HuH-7.5 (cell line): ENCODE measurements at regions not wholly inside any gene's neighbourhood (a gene's known extent, or its start where the extent isn't known, plus 50 kb on each side); places are given as distances from the start of the nearest gene placed in this dataset.
A peak's percentile ranks its signal among the peaks of the same experiment; 100 is the strongest.

ENCODE experiments used
- DNase-seq: peaks from one replicate; pipeline ENCODE4 v3.0.0; 2011; ENCODE audit warnings: low spot score

DNA sequence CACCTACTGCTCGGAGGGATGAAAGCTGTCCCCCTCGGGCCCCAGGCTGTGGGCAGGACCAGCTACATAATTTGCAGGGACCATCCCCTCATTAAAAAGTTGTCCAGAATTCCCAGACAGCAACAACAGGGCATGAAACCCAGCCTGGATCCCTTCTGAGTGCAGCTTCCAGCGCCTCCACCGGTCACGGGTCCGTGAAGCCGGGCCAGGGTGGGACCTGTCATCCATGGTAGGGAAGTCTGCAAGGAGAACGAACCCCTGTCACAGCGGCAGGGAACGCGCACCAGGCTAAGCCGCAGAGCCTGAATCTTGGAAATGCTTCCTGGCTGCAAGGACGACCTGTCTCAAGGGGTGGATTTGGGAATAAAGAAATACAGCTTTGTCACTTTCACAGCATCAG lies 214.2 kb downstream of the RBFOX3 start:
- no peak for DNase-seq

DNA sequence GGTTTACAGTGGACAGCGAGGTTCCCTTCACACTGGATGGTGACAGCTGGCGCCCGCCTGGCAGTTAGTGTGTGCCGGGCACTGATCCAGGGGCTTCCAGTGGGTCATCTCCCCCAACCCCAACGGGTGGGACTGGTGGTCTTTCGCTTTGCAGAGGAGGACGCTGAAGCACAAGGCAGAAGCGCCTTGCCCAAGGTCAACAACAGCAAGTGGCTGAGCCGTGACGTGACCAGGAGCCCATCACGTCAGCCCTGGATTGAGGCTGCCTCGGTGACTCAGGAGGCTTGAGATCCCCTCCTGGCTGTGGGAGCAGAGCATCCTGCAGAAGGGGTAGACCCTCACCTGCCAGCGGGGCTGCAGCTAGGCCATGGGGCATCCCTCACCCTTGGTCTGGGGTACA lies 215.3 kb downstream of the RBFOX3 start:
- no peak for DNase-seq

DNA sequence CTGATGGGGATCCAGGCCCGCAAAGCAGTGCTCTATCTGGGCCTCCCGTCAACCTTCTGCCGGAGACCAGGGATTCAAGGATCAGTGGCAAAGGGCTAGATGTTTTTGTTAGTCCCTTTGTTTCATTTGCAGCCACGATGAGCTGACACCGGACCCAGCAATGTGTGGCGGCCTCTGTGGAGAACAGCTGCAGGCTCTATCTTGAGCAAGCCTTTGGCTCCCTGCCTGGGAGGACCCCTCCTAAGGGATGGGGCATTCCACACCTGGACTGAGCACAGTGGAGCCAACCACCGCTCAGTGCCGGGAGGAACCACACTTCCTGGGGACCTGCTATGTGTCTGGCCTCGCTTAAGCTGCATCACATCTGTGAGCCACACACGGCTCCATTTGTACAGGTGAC lies 215.8 kb downstream of the RBFOX3 start:
- no peak for DNase-seq

DNA sequence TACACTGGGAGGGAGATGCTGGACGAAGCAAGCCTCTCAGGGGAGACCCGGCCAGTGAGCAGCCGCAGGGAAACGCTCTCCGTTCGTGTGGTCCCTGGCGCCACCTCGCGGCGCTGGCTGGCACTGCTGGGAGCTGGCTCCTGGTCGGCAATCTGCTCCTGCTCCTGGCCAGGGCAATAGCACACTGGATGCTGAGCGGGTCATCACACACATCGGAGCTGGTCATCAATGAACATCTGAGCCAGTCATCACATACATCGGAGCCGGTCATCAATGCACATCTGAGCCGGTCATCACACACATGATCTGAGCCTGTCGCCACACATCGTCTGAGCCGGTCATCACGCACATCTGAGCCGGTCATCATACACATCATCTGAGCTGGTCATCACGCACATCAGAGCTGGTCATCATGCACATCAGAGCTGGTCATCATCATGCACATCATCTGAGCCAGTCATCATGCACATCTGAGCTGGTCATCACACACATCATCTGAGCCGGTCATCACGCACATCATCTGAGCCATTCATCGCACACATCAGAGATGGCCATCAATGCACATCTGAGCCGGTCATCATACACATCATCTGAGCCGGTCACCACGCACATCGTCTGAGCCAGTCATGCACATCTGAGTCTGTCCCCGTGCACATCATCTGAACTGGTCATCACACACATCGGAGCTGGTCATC lies 217.3 kb downstream of the RBFOX3 start:
- peak; percentile 85 for DNase-seq

DNA sequence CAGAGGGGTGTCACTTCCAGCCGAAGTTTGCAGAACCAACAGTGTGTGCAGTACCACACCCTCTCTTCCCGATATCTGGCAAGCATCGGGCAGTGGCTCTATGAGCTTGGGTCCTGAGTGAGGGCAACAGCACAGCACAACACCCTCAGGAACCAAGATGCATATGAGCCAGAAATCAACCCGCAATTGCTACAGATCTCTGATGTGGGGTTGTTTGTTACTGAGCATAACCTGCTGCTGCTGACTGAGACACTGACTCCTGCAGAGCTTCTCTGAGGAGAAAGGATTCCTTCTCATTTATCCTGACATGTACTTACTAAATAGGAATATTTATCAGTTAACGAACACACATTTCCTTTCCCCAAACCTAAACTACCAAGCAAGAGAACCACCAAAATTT lies 218.3 kb downstream of the RBFOX3 start:
- no peak for DNase-seq

DNA sequence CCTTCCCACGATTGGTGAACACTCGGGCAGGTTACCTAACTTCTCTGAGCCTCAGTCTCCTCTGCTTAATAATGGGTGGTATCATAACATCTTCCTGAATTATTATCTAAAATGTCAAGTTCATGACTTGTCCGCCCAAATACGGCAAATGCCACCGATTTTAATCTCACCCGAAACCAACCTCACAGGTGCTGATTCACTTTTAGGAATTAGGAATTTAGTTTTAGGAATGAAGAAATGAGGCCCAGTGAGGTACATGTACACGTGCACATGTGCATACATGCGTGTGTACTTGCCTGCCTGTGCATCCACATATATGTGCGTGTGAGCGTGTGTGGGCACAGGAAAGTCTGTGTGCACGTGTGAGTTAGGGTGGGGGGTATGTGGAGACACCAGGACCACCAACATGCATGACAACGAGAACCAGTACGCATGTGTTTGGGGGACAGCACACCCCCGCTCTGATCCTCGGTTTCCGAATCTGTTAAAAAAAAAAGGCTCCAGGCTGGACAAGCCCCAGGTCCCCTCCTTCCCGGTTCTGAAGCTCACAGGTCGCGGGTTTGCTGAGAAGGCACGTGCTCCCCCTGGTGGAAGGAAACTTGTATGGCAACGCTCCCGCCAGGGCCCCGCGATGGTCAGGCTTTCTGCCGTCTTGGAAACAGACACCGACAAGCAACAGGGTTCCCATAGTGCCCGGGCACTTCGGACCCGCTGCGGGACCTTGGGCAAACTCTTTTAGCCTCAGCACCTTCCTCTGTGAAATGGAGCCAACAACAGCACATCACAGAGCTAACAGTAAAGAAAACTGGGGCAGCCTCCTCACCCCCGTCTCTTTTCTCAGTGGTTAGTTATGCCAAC lies 219.2 kb downstream of the RBFOX3 start:
- peak; percentile 85 for DNase-seq

DNA sequence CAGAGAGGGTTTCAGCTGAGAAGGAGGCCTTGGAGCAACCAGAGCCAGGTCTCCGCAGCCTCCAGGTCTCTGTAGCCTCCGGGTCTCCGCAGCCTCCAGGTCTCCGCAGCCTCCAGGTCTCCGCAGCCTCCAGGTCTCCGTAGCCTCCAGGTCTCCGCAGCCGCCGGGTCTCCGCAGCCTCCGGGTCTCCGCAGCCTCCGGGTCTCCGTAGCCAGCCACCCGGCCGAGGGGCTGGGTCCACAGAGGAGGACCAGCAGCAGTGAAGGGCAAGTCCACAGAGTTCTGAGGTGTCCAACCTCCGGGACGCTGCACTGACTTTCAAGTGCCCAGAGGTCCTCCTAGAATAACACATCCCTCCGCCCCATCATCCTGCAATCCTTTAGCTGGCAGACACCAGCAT lies 221.0 kb downstream of the RBFOX3 start:
- no peak for DNase-seq

DNA sequence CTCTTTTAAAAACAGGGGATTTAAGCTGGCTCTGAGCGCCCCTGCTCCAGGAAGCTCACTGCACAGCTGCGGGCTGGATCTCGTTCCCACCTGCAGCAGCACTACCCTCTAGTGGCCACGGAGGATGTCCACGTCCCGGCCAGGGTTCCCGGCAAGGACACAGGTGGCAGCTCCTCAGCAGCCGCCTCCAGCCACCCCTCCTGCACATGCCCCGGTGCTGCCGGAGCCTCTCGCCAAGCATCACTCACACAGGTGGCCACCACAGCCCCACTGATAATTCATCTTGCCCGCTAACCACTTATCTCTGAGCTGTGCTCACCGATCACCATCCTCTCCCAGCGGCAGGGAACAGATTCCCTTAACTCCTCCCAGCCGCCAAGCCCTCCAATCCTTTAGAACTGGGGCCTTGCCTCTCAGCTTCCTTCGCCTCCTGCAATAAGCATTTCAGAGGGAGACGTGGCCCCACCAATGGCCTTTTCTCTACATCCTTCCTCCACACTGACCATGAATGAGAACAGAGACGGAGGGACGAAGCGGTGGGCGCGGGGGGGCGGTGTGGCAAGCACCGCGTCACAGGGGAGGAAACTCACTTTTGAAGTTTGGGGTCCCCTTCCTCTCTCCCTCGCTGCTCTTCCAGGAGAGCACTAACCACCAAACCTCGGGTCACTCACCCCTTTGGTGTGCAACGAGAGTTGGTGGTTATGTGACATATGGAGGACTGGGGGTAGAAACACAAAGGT lies 222.1 kb downstream of the RBFOX3 start:
- DNase-seq: peak; percentile 85

DNA sequence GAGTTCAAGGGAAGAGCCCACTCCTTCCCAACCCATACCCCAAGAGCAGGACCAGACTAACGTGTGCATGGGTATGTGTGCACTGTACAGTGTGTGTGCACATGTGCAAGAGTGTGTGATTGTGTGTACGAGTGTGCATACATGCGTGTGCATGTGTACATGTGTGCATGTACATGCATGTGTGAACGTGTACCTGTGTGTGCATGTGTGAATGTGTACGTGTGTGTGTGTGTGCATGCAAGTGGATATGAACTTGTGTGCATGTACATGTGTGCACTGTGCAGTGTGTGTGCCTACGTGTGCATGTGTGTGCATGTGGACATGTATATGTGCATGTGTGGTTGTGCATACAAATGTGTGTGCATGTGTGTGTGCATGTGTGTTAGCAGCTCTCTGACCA lies 223.1 kb downstream of the RBFOX3 start:
- DNase-seq: no peak

DNA sequence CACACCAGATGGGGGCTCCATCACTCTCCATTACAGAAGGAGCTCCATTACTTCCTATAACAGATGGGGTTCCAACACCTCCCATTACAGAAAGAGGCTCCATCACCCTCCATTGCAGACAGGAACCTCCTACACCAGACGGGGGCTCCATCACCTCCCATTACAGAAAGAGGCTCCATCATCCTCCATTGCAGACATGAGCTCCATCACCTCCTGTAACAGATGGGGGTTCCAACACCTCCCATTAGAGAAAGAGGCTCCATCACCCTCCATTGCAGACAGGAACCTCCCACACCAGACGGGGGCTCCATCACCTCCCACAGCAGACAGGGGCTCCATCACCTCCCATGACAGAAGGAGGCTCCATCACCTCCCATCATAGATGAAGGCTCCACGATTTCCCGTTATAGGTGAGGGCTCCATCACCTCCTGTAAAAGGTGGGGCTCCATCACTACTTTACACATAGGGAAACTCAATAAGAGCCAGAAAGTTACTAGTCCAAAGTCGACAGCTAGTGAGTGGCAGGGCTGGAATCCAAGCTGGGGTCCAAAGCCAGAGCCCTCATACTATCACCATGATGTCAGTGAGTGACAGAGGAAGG lies 224.8 kb downstream of the RBFOX3 start:
- DNase-seq: no peak

DNA sequence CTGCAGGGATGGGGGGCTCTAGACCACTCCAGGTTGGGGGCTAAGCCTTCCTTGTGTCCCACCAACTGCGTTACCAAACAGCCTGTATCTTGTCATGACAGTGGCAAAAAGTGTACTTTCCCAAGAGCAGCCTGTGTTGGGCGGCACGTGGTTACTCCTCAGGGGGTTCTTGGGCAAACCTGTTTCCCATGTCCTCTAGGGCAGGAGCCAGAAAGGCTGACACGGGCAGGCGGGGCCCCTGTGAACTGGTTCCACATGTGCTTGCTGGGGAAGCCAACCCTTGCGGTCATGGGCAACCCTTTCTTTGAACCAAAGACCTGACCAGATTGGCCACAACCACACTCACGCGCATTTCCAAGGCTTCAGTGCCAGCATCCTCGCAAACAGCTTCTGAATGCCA lies 228.5 kb downstream of the RBFOX3 start:
- no peak for DNase-seq

DNA sequence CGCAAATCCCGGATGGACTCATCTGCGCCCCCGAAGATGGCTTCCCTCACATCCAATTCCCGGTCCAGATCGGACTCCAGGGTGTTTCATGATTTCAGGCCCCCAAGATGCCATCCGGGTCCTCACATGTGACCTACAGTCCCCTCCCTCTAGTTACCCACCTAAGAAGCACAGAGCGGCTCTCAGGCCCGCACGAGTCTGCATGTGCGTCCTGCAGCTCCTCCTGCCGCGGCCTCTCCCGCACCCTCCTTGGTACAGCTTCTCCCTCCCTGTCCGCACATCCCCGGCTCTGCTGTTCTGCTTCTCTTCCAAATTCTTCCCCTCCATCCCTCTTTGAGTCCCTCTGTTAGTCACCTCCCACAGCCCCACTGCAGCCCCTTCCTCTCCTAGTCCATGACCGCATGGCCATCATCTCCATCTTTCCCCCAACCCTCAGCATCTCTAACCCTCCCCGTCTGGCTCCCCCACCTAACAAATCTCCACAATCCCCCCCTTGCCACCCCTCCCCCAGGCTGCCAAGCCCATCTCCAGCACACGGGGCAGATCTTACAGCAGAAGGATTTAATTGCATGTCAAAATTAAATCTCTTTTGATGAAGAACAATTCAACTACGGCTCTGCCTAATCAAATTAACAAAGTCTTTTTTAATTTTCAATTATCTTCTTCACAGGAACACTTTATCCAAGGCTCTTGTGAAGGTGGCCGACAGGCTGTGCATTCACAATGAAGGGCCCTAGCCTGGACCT lies 231.0 kb downstream of the RBFOX3 start:
- no peak for DNase-seq

DNA sequence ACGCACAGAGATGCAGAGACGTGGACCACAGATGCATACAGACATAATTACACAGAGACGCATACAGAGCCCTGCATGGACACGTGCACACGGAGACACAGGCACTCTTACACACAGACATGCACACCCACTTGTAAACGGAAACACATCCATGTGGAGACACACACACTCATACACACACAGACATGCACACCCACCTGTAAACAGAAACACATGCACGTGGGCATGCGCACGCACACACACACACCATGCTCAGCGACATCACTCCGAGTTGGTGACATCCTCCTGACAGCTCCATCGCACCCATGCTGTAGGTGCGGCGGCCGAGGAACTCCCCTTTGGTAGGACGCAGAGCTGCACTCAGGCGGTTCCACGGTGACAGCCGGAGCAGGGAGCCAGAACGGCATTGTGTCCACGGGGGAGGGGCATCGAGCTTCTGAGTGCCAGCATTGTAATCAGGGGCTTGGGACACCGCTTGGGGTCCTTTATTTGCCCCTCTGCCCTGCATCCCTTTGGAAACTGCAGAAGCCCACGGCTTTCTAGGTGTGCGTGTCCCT lies 233.5 kb downstream of the RBFOX3 start:
- no peak for DNase-seq

DNA sequence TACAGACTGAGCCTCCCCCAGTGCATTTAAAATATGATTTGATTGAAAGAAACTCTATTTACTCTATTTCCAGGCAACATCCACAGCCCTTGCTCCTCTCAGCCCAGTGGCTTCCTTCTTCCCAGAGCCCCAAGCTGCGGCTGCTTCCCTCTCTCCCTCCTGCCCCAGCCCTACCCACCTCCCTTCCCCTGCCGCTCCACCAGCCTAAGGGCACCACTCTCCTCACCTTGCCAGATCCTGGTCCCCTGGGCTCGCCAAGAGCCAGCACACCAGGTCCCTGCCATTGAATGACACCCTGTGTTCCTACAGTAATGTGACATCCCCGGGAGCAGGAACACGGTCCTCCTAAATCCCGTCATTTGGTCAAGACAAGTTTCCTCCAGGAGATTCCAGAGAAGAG lies 236.0 kb downstream of the RBFOX3 start:
- no peak for DNase-seq

DNA sequence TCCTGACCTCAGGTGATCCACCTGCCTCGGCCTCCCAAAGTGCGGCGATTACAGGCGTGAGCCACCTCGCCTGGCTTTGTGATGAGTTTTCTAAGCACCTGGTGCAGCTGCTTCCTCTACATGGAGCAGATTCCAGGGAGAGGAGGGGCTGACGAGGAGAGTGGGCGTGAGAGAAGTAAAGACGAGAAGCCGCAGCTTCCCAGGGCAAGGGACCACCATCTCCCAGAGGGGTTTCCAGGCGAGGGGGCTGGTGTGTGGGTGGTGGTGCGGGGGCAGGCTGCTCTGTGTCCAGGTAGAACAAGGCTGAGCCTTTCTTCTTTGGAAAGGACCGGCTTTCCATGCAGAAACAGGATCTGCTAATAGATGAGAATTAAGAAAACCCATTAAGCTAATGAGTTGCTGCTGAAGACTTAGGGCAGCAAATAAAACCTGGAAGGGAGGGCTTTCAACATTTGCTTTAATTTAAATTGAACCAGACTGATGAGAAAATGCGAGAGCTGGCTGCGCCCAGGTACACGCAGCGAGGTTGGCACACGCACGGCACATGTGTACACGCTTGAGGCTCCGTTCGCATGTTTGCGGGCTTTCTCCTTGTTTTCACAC lies 236.7 kb downstream of the RBFOX3 start:
- no peak for DNase-seq

DNA sequence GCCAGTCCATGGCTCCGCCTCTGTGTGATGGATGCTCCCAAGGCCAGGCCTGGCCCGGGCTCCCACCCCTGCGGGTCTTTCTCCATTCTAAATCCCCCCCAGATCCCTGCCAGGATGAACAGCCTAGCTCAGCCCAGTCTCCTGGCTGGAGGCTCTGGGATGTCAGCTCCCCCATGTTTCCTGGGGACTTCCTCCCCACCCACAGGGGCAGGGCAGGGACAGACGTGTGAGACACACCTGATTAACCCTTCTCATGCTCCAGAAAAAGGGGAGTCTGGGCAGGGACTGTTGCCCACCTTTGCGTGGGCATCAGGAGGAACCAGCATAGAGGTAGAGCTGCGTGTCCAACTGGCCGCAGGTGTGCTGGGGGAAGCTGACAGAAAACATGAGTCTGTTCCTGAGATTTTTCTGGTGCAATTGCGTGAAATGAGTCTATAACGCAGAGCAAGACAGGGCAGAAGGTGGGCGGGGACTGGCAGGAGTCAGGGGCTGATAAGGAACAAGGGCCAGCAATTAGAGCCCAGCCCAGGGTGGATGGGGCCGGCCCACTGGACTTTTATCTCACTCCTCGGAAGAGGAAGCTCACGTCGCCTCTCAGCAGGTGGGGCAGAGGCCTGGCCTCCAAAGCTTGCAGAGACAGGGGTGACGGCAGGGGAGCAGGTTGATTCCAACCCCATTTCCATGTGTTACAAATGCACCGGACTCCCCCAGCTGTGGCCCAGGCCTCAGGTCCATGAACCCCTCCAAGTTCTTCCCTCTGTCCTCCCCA lies 238.2 kb downstream of the RBFOX3 start:
- no peak for DNase-seq

DNA sequence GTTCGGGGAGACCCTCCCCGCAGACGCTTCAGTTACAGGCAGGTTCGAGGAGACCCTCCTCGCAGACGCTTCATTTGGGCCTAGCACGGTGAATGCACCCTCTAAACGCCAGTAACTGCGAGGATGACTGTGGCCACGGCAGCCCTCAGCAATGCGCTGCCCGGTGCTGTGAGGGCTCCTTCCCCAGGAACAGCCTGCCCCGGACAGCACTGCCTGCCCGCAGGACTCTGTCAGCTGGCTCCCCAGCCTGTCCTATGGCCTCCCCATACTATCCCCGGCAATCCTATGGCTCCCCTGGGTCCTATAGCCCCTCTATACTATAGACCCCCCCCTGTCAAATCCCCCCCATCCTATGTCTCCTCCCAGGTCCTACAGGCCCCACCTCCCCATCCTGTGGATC lies 238.9 kb downstream of the RBFOX3 start:
- no peak for DNase-seq

DNA sequence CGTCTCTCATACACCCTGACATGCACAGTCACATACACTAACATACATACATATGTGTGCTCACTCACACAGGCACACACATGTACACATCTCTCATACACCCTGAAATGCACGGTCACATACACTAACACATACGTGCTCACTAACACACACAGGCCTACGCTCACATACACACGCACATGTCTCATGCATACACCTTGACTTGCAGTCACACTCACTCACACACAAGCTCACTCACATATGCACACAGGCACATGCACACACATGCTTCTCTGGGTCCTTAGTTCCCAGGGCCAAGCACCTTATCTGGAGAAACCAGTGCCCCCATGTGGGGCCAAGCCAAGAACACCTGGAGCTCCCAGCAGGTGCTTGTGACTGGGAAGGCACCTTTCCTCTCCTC lies 240.3 kb downstream of the RBFOX3 start:
- DNase-seq: no peak

DNA sequence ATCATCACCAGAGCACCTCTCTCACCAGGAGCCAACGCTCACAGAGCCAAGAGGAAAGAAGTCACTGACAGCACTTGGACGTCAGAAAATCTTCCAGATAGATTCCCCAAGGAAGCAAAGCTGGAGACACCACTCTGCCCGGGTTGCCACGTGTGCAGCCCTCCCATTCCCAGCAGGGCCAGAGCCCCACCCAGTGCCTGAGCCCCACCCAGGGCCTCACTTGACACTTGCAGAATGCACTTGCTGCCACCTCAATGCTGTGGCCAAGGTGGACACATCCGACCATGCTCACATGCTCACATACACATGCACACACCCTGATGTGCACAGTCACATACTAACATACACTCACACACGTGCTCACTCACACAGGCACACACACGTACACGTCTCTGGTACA lies 240.7 kb downstream of the RBFOX3 start:
- no peak for DNase-seq

DNA sequence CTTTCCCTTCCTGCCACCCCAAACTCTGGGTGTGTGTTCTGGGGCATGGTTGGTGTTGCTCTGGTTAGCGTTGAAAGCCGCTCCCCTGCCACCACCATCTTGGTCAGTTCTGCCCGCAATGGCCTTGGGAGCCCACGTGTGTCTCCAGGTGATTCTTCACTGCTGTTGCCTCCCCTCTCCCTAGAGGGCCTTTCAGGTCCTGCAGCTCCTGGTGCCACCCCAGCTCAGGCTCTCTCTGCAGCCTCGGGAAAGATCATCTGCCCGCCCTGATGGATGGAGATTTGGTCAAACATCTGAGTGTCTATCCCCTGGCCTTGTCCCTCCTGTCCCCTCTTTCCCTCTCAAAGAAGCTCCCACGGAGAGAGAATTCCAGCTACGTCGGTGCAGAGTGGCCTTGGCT lies 241.3 kb downstream of the RBFOX3 start:
- DNase-seq: no peak
